Erythroblast (primary cell): ENCODE measurements at regions not wholly inside any gene's neighbourhood (a gene's known extent, or its start where the extent isn't known, plus 50 kb on each side); places are given as distances from the start of the nearest gene placed in this dataset.

Experiments used
- GATA1 ChIP-seq: IDR thresholded peaks from 2 replicates; pipeline ENCODE4 v1.6.1; 2011; ENCODE audit warnings: low read depth, mild to moderate bottlenecking, control low read depth, low read length, moderate library complexity
- POLR2A ChIP-seq: IDR thresholded peaks from 2 replicates; pipeline ENCODE4 v1.6.1; 2011; ENCODE audit warnings: mild to moderate bottlenecking, low read length

DNA sequence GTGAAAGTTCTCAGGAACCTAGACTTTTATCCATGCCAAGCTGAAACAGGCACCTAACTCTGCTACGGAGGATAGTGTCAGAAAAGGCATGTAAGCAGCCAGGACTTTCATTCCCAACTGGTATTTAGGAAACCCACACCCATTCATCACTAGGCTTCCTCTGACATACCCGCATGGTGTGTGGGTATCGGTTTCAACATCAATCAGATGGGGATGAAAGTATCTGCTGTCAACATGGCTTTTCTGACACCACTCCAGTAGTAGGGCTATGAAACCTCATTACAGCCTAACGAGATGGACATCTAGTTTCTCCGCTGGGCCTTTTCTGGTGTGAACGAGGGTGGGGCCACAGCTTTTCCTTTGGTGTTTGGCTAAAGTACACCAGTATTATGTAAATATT, 1178.3 kb downstream of the CDH11 start:
- TF ChIP-seq POLR2A: no peak
- no peak for TF ChIP-seq GATA1
